Right lung (tissue), 2 donors: ENCODE measurements at regions not wholly inside any gene's neighbourhood (a gene's known extent, or its start where the extent isn't known, plus 50 kb on each side); places are given as distances from the start of the nearest gene placed in this dataset.

Experiments
- DNase-seq, 2 donors: peaks; one replicate each; pipeline ENCODE4 v3.0.0-alpha.2; 2013

- no peak for DNase-seq
These were observed 357.3 kb downstream of the DUSP6 start for GRCh38 chr12:88994971-88995370.

GRCh38 chr12:88994537-88994936 lies 357.8 kb downstream of the DUSP6 start:
- no peak for DNase-seq

- DNase-seq = peak; percentile 35 to 49
These were observed 358.6 kb downstream of the DUSP6 start for GRCh38 chr12:88993651-88994050.

GRCh38 chr12:88986056-88986455 lies 366.2 kb downstream of the DUSP6 start:
- DNase-seq = no peak

- no peak for DNase-seq
These were observed 366.7 kb downstream of the DUSP6 start for GRCh38 chr12:88985631-88986030.

- DNase-seq = no peak
These were observed 367.3 kb downstream of the DUSP6 start for GRCh38 chr12:88985011-88985410.

- DNase-seq = no peak
These were observed 369.6 kb downstream of the DUSP6 start for GRCh38 chr12:88982694-88983093.

- DNase-seq = no peak
These were observed 375.2 kb downstream of the DUSP6 start for GRCh38 chr12:88977115-88977514.

GRCh38 chr12:88973998-88974397 lies 378.3 kb downstream of the DUSP6 start:
- DNase-seq = no peak

GRCh38 chr12:88970740-88971139 lies 381.6 kb downstream of the DUSP6 start:
- no peak for DNase-seq

GRCh38 chr12:88969127-88969526 lies 383.2 kb downstream of the DUSP6 start:
- no peak for DNase-seq

GRCh38 chr12:88960213-88960878 lies 380.1 kb upstream of the KITLG start:
- peak in 1 of 2 donors; percentile 9 for DNase-seq

GRCh38 chr12:88958946-88959345 lies 378.7 kb upstream of the KITLG start:
- no peak for DNase-seq

- no peak for DNase-seq
These were observed 377.9 kb upstream of the KITLG start for GRCh38 chr12:88958153-88958552.

GRCh38 chr12:88957358-88957757 lies 377.1 kb upstream of the KITLG start:
- no peak for DNase-seq

- no peak for DNase-seq
These were observed 375.3 kb upstream of the KITLG start for GRCh38 chr12:88955531-88955930.

GRCh38 chr12:88953029-88953586 lies 372.8 kb upstream of the KITLG start:
- no peak for DNase-seq

GRCh38 chr12:88952562-88952942 lies 372.3 kb upstream of the KITLG start:
- DNase-seq = no peak

GRCh38 chr12:88951860-88952561 lies 371.7 kb upstream of the KITLG start:
- no peak for DNase-seq

- no peak for DNase-seq
These were observed 370.9 kb upstream of the KITLG start for GRCh38 chr12:88951177-88951576.

- DNase-seq = no peak
These were observed 367.3 kb upstream of the KITLG start for GRCh38 chr12:88947486-88948043.

GRCh38 chr12:88946372-88946997 lies 366.2 kb upstream of the KITLG start:
- peak in 1 of 2 donors; percentile 18 for DNase-seq
